Liver (tissue), 8 donors: ENCODE measurements at regions not wholly inside any gene's neighbourhood (a gene's known extent, or its start where the extent isn't known, plus 50 kb on each side); places are given as distances from the start of the nearest gene placed in this dataset.

Source experiments
- DNase-seq: peaks from one replicate; pipeline ENCODE4 v3.0.0-alpha.2; 2017; ENCODE audit warnings: low spot score
- H3K27ac ChIP-seq, 2 donors: one replicate each; pipeline ENCODE4 v1.7.0; 2013; ENCODE audit warnings: inconsistent platforms in 2 of 2, low read length in 2 of 2, control low read depth in 1 of 2, low read depth in 1 of 2, mild to moderate bottlenecking in 1 of 2
- H3K27me3 ChIP-seq, 4 donors: one replicate each; pipeline versions ENCODE4 v1.6.1 to v1.7.0; 2013; ENCODE audit warnings: low read length in 3 of 4, inconsistent platforms in 1 of 4, mild to moderate bottlenecking in 1 of 4, moderate library complexity in 1 of 4; ENCODE audit not compliant: control insufficient read depth in 4 of 4, insufficient read depth in 4 of 4
- H3K36me3 ChIP-seq, 4 donors: one replicate each; pipeline versions ENCODE4 v1.6.1 to v1.7.0; 2013; ENCODE audit warnings: low read length in 3 of 4, mild to moderate bottlenecking in 3 of 4, low read depth in 1 of 4, moderate library complexity in 1 of 4; ENCODE audit not compliant: control insufficient read depth in 4 of 4, insufficient read depth in 3 of 4
- H3K4me1 ChIP-seq, 4 donors: one replicate each; pipeline versions ENCODE4 v1.6.1 to v1.7.0; 2013; ENCODE audit warnings: low read length in 3 of 4, mild to moderate bottlenecking in 3 of 4, moderate library complexity in 1 of 4; ENCODE audit not compliant: control insufficient read depth in 4 of 4, insufficient read depth in 4 of 4
- H3K4me3 ChIP-seq, 3 donors: one replicate each; pipeline versions ENCODE4 v1.6.1 to v1.7.0; 2013; ENCODE audit warnings: low read length in 3 of 3, control low read depth in 1 of 3, low read depth in 1 of 3, mild to moderate bottlenecking in 1 of 3
- H3K9ac ChIP-seq, 2 donors: one replicate each; pipeline ENCODE4 v1.7.0; 2013; ENCODE audit warnings: low read length in 2 of 2, mild to moderate bottlenecking in 2 of 2, moderate library complexity in 2 of 2, control low read depth in 1 of 2, low read depth in 1 of 2
- H3K9me3 ChIP-seq, 4 donors: one replicate each; pipeline versions ENCODE4 v1.6.1 to v1.7.0; 2013; ENCODE audit warnings: low read length in 3 of 4; ENCODE audit not compliant: control insufficient read depth in 4 of 4
- ATF3 ChIP-seq: IDR thresholded peaks from 2 replicates; pipeline ENCODE4 v1.6.1; 2016; ENCODE audit warnings: antibody characterized with exemption
- CTCF ChIP-seq: fragments of 150-350 bp; IDR thresholded peaks from 2 replicates; pipeline ENCODE4 v1.5.1; 2017; ENCODE audit warnings: improper control_type of control experiment, low read depth, low read length; ENCODE audit not compliant: missing input control
- EGR1 ChIP-seq, 2 donors: IDR thresholded peaks; 2 replicates each; pipeline ENCODE4 v1.6.1; 2016 to 2018; ENCODE audit warnings: antibody characterized with exemption in 2 of 2, low read depth in 2 of 2
- FOXA1 ChIP-seq: IDR thresholded peaks from 2 replicates; pipeline ENCODE4 v1.6.1; 2016; ENCODE audit warnings: antibody characterized with exemption
- FOXA2 ChIP-seq: IDR thresholded peaks from 2 replicates; pipeline ENCODE4 v1.6.1; 2016; ENCODE audit warnings: antibody characterized with exemption
- GABPA ChIP-seq, 2 donors: IDR thresholded peaks in 1 of 2; conservative IDR thresholded peaks in 1 of 2; 2 replicates each; pipeline ENCODE4 v1.6.1; 2016; ENCODE audit warnings: antibody characterized with exemption in 2 of 2, mild to moderate bottlenecking in 1 of 2, moderate library complexity in 1 of 2
- HNF4A ChIP-seq, 2 donors: conservative IDR thresholded peaks; 2 replicates each; pipeline ENCODE4 v1.6.1; 2016; ENCODE audit warnings: antibody characterized with exemption in 2 of 2, mild to moderate bottlenecking in 2 of 2
- HNF4G ChIP-seq: IDR thresholded peaks from 2 replicates; pipeline ENCODE4 v1.6.1; 2016; ENCODE audit warnings: antibody characterized with exemption
- JUND ChIP-seq, 2 donors: IDR thresholded peaks; 2 replicates each; pipeline ENCODE4 v1.6.1; 2016; ENCODE audit warnings: antibody characterized with exemption in 2 of 2
- MAX ChIP-seq: IDR thresholded peaks from 2 replicates; pipeline ENCODE4 v1.6.1; 2016; ENCODE audit warnings: antibody characterized with exemption
- NR2F2 ChIP-seq: IDR thresholded peaks from 2 replicates; pipeline ENCODE4 v1.6.1; 2016; ENCODE audit warnings: antibody characterized with exemption
- RAD21 ChIP-seq, 2 donors: IDR thresholded peaks; 2 replicates each; pipeline ENCODE4 v1.6.1; 2016; ENCODE audit warnings: antibody characterized with exemption in 2 of 2, mild to moderate bottlenecking in 2 of 2
- REST ChIP-seq: IDR thresholded peaks from 2 replicates; pipeline ENCODE4 v1.6.1; 2016; ENCODE audit warnings: antibody characterized with exemption, mild to moderate bottlenecking
- RXRA ChIP-seq, 2 donors: IDR thresholded peaks; 2 replicates each; pipeline ENCODE4 v1.6.1; 2017 to 2018; ENCODE audit warnings: antibody characterized with exemption in 2 of 2, mild to moderate bottlenecking in 1 of 2
- SP1 ChIP-seq: IDR thresholded peaks from 2 replicates; pipeline ENCODE4 v1.6.1; 2018; ENCODE audit warnings: antibody characterized with exemption, mild to moderate bottlenecking
- TAF1 ChIP-seq: conservative IDR thresholded peaks from 2 replicates; pipeline ENCODE4 v1.6.1; 2016; ENCODE audit warnings: antibody characterized with exemption, mild to moderate bottlenecking
- YY1 ChIP-seq: IDR thresholded peaks from 2 replicates; pipeline ENCODE4 v1.6.1; 2016; ENCODE audit warnings: antibody characterized with exemption, mild to moderate bottlenecking
- ZBTB33 ChIP-seq: IDR thresholded peaks from 2 replicates; pipeline ENCODE4 v1.6.1; 2016; ENCODE audit warnings: antibody characterized with exemption
- WGBS: extraction: QIAGEN DNeasy Blood & Tissue Kit; methylation state at CpG from one replicate; pipeline ENCODE4 v1.1.7; 2013; 5-methylcytosine and 5-hydroxymethylcytosine counted together
- donor health status: healthy.
- donor health status: healthy.
- donor health status: healthy.
- donor health status: healthy.
- donor health status: healthy.

- TF ChIP-seq REST = no peak
Observed at GRCh38 chr15:87362531-87362930, 894.0 kb downstream of the NTRK3 start (continued).

- Histone ChIP-seq H3K9ac (no peak overlapping the region), H3K4me3 (no peak overlapping the region), H3K27ac (no peak overlapping the region), H3K36me3 (no peaks in the 10 kb centered on the region), H3K4me1 (no peaks in the 10 kb centered on the region), H3K9me3 (no peaks in the 10 kb centered on the region), H3K27me3 (no peaks in the 10 kb centered on the region)
- no peak for DNase-seq
- WGBS = 45% methylated on average over 3 of the region's 3 CpGs
- no peak for TF ChIP-seq TAF1
Observed at GRCh38 chr15:87357637-87358313, 898.8 kb downstream of the NTRK3 start.

- H3K4me1 ChIP-seq = no peaks in the 10 kb centered on the region
- H3K4me3 ChIP-seq = no peak overlapping the region
- no peaks in the 10 kb centered on the region for H3K27me3 ChIP-seq
- TF ChIP-seq YY1 (no peak), FOXA2 (no peak), RAD21 (IDR thresholded peaks at IDR 0.05) (no peak), ZBTB33 (no peak), NR2F2 (no peak), TAF1 (no peak), SP1 (no peak), GABPA (IDR thresholded peaks at IDR 0.05 in 1 of 2, conservative IDR thresholded peaks at IDR 0.05 in 1 of 2) (no peak), FOXA1 (no peak), CTCF (no peak), HNF4G (no peak), REST (no peak), ATF3 (no peak), HNF4A (conservative IDR thresholded peaks at IDR 0.05) (no peak), RXRA (IDR thresholded peaks at IDR 0.05) (no peak), MAX (no peak), EGR1 (IDR thresholded peaks at IDR 0.05; ENCODE audit: low read depth in 2 of 2) (no peak), JUND (IDR thresholded peaks at IDR 0.05) (no peak)
- H3K27ac ChIP-seq = no peak overlapping the region
- no peaks in the 10 kb centered on the region for H3K36me3 ChIP-seq
- no peaks in the 10 kb centered on the region for H3K9me3 ChIP-seq
- 80% methylated on average over 1 of the region's 1 CpG for WGBS
- no peak for DNase-seq
- no peak overlapping the region for H3K9ac ChIP-seq
Observed at GRCh38 chr15:87355946-87356345, 900.6 kb downstream of the NTRK3 start.
